SU-DHL-6 (cell line): ENCODE measurements at regions not wholly inside any gene's neighbourhood (a gene's known extent, or its start where the extent isn't known, plus 50 kb on each side); places are given as distances from the start of the nearest gene placed in this dataset.

Experiments used
- EZH2phosphoT487 ChIP-seq: fragments of 200-600 bp; sonication (generic), shearing (Covaris generic); conservative IDR thresholded peaks from 2 replicates; pipeline ENCODE4 v1.6.1; 2018; ENCODE audit warnings: mild to moderate bottlenecking, antibody characterized with exemption, low read length, moderate library complexity, mixed read lengths
- TF ChIP-seq, protein P1 (sequence below): fragments of 200-600 bp; sonication (generic); IDR thresholded peaks from one replicate; pipeline ENCODE4 v1.5.1; 2017; ENCODE audit warnings: antibody characterized with exemption, mild to moderate bottlenecking, low read length, moderate library complexity; ENCODE audit not compliant: insufficient read depth, poor library complexity, severe bottlenecking

DNA sequence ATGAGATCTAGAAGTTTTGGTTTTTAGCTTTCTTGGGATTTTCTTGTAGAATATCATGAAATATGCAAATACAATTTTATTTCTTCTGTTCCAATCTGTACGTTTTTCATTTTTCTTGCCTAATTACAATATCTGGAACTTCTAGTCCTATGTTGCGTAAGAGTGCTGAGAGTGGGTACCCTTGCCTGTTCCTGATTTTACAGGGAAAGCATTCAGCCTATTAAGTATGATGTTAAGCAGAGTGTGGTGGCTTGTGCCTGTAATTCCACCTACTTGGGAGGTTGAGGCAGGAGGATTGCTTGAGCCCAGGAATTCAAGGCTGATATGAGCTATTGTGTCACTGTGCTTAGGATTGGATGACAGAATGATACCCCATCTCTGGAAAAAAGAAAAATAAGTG lies 210.2 kb upstream of the ITGA1 start:
- TF ChIP-seq, protein P1, sequence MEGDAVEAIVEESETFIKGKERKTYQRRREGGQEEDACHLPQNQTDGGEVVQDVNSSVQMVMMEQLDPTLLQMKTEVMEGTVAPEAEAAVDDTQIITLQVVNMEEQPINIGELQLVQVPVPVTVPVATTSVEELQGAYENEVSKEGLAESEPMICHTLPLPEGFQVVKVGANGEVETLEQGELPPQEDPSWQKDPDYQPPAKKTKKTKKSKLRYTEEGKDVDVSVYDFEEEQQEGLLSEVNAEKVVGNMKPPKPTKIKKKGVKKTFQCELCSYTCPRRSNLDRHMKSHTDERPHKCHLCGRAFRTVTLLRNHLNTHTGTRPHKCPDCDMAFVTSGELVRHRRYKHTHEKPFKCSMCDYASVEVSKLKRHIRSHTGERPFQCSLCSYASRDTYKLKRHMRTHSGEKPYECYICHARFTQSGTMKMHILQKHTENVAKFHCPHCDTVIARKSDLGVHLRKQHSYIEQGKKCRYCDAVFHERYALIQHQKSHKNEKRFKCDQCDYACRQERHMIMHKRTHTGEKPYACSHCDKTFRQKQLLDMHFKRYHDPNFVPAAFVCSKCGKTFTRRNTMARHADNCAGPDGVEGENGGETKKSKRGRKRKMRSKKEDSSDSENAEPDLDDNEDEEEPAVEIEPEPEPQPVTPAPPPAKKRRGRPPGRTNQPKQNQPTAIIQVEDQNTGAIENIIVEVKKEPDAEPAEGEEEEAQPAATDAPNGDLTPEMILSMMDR, result no peak
- TF ChIP-seq EZH2phosphoT487, result no peak
